ENCODE measurements at regions not wholly inside any gene's neighbourhood (a gene's known extent, or its start where the extent isn't known, plus 50 kb on each side); places are given as distances from the start of the nearest gene placed in this dataset.
"Not testable (repeated sequence)": the region's sequence is repeated elsewhere in the genome, so short reads cannot be mapped to it uniquely, and the experiment has no call there.

GRCh38 chr15:47035475-47036406, 681.6 kb upstream of the SEMA6D start:
- DNase-seq: no peak

GRCh38 chr15:47037003-47037402, 680.3 kb upstream of the SEMA6D start:
- DNase-seq: no peak

- DNase-seq: no peak
These were observed 678.1 kb upstream of the SEMA6D start for GRCh38 chr15:47039225-47039624.

GRCh38 chr15:47041301-47041700, 676.0 kb upstream of the SEMA6D start:
- no peak for DNase-seq

GRCh38 chr15:47047981-47048380, 669.3 kb upstream of the SEMA6D start:
- DNase-seq: not testable (repeated sequence)

GRCh38 chr15:47066392-47066791, 650.9 kb upstream of the SEMA6D start:
- DNase-seq: no peak

GRCh38 chr15:47077846-47078245, 639.5 kb upstream of the SEMA6D start:
- DNase-seq: not testable (repeated sequence)

- DNase-seq: no peak
These were observed 621.5 kb upstream of the SEMA6D start for GRCh38 chr15:47095833-47096232.

GRCh38 chr15:47098526-47098925, 618.8 kb upstream of the SEMA6D start:
- DNase-seq: not testable (repeated sequence)

GRCh38 chr15:47099801-47100200, 617.5 kb upstream of the SEMA6D start:
- DNase-seq: not testable (repeated sequence)

GRCh38 chr15:47108800-47109199, 608.5 kb upstream of the SEMA6D start:
- DNase-seq: not testable (repeated sequence)

- DNase-seq: no peak
These were observed 600.6 kb upstream of the SEMA6D start for GRCh38 chr15:47116698-47117097.

GRCh38 chr15:47119349-47119748, 598.0 kb upstream of the SEMA6D start:
- DNase-seq: no peak

GRCh38 chr15:47124430-47125102, 592.7 kb upstream of the SEMA6D start:
- no peak for DNase-seq

- DNase-seq: no peak
These were observed 588.3 kb upstream of the SEMA6D start for GRCh38 chr15:47129033-47129432.

GRCh38 chr15:47131450-47131849, 585.9 kb upstream of the SEMA6D start:
- not testable (repeated sequence) for DNase-seq

- DNase-seq: peak; percentile 61
These were observed 582.0 kb upstream of the SEMA6D start for GRCh38 chr15:47135267-47135666.

- no peak for DNase-seq
These were observed 581.1 kb upstream of the SEMA6D start for GRCh38 chr15:47136236-47136635.

- DNase-seq: no peak
These were observed 577.3 kb upstream of the SEMA6D start for GRCh38 chr15:47139965-47140364.

- DNase-seq: no peak
These were observed 559.5 kb upstream of the SEMA6D start for GRCh38 chr15:47157827-47158226.

GRCh38 chr15:47158573-47158972, 558.7 kb upstream of the SEMA6D start:
- DNase-seq: no peak

GRCh38 chr15:47177177-47177576, 540.1 kb upstream of the SEMA6D start:
- no peak for DNase-seq

- no peak for DNase-seq
These were observed 537.3 kb upstream of the SEMA6D start for GRCh38 chr15:47179988-47180387.

- DNase-seq: no peak
These were observed 534.5 kb upstream of the SEMA6D start for GRCh38 chr15:47182818-47183217.
